ENCODE measurements at regions not wholly inside any gene's neighbourhood (a gene's known extent, or its start where the extent isn't known, plus 50 kb on each side); places are given as distances from the start of the nearest gene placed in this dataset.

DNA sequence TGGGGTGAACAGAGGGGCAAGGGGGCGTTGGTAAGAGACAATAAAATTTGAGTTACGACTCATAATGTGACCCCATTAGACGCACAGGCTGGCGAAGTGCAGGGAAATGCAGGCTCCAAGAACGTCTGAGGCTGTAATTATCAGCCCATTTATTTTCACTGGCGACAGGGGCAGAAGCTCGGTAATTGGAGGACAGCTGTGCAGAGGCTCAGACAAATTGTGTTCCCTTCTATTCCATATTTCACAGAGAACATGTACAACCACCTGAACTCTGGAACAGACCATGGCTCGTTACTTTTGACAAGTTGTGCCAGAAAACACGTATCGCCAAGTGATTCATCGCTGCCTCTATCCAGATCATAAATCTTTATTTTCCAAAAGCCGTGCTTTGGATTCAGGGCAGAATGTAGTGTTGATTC is 137.3 kb upstream of the FRMD4A start:
- no peak for DNase-seq

DNA sequence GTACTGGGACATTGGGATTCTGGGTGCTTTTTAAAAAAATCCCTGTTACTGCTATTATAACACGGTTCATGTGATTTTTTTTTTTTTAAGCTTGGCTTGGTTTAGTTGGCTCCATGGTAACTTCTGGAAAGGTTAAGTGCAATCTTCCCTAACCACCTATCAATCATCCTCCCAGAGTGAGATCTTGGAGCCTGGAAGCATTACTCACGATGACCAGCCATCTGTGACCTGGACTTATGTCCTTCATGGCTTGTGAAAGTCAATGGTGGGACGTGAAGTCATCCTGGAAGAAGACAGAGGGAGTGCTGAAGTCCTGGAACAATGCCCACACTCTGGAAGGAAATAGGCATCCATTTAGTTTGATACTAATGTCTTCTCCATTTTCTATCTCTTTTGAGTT is 135.5 kb upstream of the FRMD4A start:
- DNase-seq, result no peak

DNA sequence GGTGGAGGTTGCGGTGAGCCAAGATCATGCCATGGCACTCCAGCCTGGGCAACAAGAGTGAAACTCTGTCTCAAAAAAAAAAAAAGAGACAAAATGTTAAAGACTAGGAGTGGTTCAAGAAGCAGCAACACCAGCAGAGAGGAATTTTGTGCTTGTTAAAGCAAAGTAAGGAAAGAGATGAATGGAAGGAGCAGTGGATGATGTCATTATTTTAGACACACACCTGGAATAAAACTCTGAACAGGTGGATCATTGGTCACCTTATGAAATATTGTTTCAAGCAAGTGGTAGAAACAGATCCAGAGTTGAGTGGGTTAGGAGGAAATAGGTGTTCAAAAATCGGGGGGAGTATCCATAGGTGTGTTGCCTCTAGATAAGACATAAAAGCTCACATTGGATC is 129.7 kb upstream of the FRMD4A start:
- no peak for DNase-seq

DNA sequence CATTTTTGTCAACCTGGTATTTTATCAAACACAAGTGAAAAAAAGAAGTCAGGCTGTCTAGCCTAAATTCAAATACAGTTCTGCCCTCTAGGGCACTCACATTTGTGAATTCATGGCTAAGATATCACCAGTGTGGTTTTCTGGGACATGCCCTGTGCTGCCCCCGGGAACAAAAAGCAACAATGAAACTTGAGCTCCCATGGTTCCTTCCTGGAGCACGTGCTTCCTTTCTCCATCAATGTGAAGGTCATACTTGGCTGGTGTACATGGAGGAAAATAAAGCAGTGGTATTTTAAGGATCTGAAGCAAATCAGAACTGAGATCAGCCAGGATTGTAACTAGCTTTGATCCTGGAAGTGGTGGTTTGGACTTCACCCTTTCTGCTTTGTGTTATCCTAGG is 128.9 kb upstream of the FRMD4A start:
- DNase-seq, result no peak

DNA sequence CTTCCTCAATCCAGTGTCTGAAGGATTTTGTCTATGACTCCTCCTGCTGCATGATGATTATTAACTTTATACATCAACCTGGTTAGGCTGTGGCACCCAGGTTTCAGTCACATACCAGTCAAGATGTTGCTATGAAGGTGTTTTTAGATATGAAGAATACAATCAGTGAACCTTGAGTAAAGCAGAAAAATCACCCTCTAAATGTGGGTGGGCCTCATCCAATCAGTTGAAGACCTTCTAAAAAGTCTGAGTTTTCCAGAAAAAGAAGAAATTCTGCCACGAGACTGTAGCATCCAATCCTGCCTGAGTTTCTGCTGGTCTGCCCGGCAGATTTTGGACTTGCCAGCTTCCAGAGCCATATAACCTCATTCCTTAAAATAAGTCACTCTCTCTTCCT is 126.1 kb upstream of the FRMD4A start:
- no peak for DNase-seq

DNA sequence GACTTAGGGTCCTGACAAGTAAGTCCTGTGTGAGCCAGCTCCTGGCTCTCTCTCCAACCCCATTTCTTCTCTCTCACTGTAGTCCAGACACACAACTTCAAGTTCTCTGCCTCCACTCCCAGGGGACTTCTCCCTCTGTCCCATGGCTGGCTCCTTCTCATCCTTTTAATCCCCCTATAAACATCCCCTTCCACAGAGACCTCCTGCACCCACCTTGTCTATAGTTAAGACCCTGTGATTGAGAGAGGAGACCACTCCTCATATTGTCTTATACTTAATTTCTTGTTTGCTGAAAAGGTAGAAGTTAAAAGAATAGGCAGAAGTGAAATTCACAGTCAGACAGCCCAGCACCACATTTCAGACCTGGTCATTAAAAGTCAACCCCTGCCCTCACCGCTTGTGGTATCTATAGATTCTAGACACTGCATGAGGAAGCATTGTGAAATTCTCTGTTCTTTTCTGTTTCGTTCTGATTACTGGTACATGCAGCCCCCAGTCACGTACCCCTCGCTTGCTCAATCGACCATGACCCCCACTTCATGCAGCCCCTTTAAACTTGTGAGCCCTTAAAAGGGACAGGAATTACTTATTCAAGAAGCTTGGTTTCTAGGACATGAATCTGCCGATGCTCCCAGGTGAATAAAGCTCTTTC is 125.6 kb upstream of the FRMD4A start:
- no peak for DNase-seq

DNA sequence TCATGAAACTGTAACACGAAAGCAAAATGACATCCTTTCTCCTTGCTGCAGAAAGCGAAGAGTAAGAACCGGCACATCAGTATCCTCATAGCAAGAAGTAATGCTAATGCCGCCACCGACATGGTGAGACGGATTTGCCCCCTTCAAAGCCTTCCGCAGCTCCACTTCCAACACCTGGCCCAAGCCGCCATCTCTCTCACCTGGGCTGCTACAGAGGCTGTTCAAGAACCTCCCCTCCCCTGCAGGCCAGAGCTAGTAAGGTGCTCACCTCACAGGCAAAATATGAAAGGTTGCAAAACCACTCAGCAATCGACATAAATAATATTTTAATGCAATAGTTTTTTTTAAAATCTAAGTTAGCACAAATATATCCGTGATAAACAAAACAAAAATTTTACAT is 123.9 kb upstream of the FRMD4A start:
- DNase-seq, result no peak

DNA sequence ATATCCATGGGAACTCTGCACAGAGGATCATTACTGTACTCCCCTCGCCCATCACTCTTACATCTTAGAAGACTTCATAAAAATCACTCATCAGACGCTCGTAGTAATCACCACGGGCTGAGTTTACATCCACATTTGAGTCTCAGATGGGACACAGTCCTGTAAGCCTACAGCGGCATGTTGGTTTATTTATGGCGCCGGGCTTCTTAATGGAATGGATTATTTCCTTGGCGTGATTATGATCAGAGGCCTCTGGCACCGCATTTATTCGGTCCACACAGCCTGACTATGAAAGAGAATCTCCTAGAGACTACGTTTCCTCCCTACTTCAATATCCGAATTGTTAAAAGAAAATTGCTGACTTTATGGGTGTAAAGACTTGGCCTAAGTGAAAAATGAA is 123.5 kb upstream of the FRMD4A start:
- no peak for DNase-seq

DNA sequence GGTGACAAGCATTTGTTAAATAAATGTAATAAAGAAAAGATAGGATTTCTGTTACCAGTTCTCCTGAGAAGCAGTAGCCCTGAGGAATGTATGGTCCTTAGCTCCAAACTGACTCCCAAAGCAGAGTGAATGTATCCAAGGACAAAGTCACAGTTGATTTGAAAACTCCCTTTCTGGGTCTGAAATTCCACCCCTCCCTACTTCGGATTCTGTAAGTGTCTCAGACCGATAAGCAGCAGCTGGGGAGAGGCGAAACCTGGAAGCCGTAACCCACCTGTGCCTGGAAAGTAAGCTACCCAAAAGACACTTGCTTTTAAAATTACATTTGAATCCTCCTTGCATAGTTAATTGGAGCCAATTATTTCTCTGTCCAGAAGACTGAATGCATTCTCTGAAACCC is 122.9 kb upstream of the FRMD4A start:
- DNase-seq, result no peak

DNA sequence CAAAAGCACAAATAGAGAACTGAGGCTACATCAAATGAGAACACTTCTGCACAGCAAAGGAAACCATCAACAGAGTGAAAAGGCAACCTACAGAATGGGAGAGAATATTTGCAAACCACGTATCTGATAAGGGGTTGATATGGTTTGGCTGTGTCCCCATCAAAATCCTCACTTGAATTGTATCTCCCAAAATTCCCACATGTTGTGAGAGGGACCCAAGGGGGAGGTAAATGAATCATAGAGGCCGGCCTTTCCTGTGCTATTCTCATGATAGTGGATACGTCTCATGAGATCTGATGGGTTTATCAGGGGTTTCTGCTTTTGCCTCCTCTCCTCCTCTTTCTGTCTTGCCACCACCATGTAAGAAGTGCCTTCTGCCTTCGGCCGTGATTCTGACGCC is 120.6 kb upstream of the FRMD4A start:
- DNase-seq, result no peak

DNA sequence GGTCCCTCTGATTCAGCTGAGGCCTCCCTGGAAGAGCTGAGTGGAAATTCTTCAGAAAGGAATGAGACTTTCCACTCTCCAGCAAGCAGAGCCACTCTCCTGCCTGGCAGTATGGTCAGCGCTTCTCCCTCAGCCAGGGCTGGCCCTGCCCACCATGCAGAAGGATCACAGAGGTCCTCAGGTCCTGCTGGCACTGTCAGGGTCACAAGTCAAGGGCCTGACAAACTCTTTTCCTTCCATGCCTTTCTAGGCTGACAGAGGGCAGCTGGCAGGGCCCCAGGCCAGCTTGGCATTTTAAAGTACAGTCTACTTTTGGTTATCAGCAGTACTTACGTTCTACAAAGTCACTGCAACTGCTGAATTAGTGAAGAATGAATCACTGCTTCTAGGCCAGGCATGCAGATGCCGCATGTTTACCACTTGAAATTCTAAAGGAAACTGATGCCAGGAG is 119.3 kb upstream of the FRMD4A start:
- no peak for DNase-seq

DNA sequence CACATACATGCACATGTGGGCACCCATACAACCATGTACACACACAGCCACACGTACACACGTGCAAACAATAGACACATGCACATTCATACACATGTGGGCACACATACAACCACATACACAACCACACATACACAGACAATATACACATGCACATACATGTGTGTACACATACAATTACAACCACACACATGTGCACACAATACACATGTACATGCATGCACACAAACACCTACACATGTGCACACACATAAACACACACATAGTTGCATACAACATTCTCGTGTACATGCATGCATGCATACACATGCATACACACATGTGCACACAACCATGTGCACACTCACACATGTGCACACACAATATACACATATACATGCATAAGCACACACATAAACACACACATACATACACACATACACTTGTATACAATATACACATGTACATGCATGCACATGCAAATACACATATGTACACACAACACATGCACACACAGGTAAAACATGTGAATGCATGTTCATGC is 118.6 kb upstream of the FRMD4A start:
- no peak for DNase-seq

DNA sequence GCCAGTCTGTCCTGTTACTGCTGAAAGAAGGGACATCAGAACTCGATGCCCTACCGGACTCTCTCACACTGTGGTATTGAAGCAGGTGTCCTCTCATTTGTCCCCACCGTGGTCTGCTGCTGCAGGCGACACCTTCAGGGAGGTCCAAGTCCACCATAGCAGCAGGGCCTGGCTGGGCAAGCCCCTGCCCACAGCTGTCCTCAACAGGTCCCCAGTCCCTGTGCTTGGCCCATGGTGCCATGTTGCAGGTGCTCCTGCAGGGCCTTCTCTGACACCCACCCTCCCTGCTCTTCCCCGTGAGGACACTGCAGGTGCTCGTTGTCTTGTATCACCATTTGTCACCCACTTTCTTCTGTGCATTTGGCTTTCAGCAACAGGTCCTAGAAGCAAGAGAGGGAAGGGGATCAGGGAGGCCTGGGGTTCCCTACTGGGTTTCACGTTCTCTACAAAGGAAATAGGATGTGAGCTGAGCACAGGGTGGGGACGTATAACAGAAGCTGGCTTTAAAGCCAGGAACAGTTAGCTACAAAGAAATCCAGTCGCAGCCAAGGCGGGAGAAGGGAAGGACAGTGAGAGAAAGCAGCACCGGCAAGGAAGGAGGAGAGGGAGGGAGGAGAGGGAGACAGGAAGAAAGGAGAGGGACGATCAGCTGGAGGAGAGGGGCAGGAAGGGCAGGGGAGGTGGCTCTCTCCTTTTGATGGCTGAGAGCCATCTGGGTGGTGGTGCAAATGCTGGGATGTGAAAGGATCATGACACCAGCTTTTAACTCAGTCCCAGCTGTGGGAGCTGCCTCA is 117.7 kb upstream of the FRMD4A start:
- no peak for DNase-seq

DNA sequence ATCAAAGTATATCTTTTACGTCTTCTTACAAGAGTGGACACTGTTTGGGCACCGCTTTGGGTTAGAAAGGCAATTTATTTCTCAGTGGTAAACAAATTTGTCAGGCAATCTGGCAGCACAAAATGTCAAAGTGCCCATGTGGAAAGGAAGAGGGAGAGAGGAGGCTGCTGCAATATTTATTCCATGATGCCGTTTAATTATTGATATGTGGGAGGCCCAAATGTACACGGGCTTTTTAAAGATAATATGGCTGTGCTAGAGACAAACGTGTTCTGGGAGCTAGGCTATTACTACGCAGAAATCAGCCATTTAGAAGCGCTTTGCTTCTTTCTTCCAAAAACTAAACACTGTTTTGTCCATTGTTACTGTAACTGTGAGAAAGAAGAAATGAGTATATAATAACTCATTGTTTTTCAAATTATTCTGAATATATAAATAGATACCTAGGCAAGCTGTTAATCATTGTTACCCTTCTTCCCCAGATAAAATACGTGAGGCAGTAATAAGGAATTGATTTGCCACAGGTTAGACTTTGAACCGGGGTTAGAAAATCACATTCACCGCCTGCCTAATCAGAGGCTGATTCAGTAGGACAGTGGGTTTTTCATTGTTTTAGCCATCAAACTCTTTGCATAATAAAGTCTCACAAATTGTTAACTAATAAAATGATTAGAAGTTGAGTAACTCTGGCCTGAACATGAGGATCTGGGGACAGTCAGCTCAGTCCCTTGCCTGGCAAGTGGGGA is 116.5 kb upstream of the FRMD4A start:
- DNase-seq, result no peak

DNA sequence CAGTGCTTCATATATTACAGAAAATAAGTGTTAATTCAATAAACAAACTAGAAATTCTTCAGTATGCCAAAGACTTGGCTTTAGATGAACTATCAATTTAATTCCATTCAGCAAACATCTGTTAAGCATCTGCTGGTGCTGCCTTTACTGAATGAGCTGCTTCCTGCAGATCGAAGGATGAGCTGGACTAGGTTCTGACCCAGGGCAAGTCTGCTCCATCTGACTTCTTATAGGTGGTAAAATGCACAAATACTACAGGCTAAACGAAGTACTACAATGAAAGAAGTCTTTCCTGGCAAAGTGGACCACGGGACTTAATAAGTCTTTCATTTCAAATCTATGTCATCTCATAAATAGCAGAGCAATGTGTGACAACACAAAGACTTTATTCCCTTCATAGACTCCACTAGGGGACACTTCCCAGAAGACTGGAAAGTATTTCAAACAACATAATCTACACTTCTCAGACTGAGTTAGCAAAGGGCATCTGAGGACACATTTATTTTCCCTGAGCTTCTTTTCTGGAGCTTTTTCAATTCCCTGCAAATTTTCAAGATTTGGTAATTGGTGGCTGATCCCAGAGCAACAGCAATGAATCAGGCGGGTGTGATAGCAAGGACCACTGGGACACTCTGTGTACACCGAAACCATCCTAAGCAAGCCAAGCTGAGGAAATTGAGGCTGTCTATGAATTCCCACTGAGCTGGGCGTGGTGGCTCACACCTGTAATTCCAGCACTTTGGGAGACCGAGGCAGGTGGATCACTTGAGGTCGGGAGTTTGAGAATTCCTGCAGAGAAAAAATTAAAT is 108.9 kb upstream of the FRMD4A start:
- DNase-seq, result no peak

DNA sequence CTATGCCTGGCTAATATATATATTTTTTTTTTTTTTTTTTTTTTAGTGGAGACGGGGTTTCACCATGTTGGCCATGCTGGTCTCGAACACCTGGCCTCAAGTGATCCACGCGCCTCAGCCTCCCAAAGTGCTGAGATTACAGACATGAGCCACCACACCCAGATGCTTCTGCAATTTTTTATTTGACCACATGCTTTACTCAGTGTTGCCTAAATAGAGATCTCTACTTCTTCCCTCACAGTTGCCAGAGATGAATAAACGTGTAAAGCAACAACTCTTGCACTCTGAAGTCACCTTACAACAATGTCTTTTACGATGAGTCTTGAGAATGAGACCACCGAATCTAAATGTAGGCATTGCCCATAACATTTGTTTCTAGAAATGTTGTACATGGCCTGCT is 107.9 kb upstream of the FRMD4A start:
- DNase-seq, result no peak

DNA sequence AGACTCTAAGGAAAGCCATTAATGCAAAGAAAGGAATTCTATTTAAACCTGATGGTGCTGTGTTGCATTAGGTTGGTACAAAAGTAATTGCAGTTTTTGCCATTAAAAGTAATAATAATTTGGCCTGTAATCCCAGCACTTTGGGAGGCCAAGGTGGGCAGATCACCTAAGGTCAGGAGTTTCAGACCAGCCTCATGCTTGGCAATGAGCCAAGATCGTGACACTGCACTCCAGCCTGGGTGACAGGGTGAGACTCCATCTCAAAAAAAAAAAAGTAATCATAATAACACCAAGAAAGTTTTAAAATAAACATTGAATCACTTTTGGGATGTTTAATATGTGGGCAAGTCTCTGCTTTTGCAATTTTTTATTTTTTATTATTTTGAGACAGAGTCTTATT is 107.3 kb upstream of the FRMD4A start:
- DNase-seq, result no peak

DNA sequence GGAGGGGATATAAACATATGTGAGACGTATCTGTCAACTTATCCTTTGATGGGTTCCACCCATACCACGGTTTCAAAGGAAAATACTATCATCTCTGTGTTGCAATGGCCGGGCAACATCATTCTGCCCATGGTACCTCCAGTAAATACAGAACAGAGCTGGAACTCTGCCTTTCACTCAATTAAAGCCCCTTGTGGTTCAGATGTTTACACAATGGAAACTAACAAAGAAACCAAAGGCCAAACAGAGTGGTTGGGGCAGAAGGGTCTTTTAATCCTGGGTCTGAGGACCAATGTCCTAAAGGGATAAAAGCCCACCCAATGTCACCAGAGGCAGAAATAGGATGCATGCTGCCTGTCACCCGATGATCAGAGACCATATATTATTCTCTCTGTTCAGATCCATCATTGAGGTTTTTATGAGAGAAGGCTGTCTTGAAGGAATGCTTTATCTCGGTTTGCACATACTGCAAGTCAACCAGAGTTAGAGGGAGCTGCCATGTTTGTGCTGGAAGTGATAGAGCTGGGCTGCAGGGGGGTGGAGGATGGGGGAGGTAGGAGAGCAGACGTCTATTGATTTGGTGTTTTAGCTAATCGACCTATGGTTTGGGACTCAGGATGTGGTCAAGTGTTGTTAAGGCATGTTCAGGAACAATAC is 105.4 kb upstream of the FRMD4A start:
- no peak for DNase-seq

DNA sequence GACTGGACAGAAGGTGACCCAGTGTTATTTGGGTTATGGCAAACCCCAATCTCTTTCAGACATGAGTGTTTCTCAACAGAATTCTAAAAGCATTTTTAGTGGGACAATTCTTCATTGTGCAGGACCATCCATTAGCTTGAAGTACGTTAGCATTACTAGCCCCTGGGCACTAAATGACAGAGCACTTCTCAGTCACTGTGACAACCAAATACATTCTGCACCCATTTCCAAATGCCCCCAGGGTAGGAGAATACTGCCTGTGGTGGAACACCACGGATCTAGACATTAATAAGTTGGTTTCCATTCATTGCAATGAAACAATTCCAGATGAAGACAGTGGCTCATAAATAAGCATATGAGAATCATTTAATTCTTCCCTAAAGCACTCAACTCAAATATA is 102.4 kb upstream of the FRMD4A start:
- no peak for DNase-seq

DNA sequence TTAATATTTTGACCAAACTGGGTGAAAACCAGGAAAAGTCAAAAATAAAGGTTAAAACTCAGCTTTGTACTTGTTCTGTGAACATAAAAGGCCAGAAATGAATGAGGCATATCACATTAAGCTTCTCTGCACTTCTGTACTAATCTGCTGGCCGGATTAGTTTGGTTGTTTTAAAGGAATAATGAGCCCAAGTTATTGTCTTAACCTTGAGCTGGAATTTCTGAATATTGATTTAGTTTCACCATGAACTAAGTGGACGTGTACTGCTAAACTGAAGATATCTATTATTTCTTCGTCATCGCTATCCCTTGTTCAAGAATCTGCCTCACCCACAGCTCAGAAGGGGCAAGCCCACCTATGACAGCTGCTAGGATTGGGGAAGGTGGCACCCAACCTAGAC is 101.1 kb upstream of the FRMD4A start:
- DNase-seq, result no peak

DNA sequence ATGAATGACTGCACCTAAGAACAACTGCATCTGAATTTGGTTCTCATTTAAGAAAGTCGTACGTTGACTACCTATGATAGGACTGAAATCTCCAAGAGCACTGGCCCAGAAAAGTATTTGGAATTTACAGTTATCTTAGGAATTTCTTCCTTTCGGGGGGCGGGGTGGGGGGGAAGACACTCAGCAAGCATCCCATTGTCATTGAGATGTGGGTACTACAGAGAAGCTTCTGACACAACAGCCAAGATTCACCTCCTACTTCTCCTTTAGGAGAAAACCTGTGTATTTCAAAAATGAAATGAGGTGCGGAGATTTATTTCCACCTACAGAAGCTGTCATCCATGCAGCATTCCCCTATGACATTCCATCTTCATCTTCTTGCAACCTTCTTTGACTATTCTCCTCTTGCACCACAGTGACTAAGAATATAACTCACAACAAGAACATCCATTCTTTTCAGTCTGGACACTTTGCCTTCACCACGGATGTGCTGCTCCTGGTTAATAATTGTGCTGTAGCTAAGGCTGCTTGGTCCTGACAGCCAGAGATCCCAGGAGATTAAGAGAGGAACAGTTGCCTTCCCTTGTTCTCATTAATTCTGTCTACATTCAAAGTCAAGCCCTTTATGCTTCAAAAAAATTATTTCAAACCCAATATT is 98.4 kb upstream of the FRMD4A start:
- DNase-seq, result no peak

DNA sequence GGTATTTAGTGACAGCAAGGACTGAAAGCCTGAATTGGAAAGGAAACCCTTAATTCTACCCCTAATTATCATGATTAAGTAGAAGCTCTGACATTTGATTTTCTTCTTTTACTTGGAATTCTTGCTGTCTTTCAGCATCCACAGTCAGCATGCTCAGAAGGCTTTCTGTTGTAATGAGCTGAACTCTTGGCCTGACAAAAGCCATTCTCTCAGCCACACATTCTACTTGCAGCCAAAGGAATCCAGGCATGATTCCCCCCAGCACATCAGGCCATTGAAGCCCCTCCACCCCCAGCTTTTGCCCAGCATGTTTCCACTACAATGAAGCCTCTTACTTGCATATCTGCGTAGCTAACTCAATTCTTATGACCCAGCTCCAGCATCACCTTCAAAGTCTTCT is 94.3 kb upstream of the FRMD4A start:
- no peak for DNase-seq
